ENCODE measurements at regions not wholly inside any gene's neighbourhood (a gene's known extent, or its start where the extent isn't known, plus 50 kb on each side); places are given as distances from the start of the nearest gene placed in this dataset.

GRCh38 chr2:187274146-187274545 lies 173.9 kb downstream of the CALCRL start:
- Mint-ChIP-seq H3K4me3 (ENCODE audit: low read depth) (no peak overlapping the region), H3K27me3 (no peaks in the 10 kb centered on the region), H3K27ac (no peak overlapping the region), H3K36me3 (ENCODE audit: insufficient read depth) (no peaks in the 10 kb centered on the region), H3K4me1 (ENCODE audit: low read depth) (no peaks in the 10 kb centered on the region), H3K9me3 (ENCODE audit: low read depth) (no peaks in the 10 kb centered on the region)
- TF ChIP-seq, protein P1, sequence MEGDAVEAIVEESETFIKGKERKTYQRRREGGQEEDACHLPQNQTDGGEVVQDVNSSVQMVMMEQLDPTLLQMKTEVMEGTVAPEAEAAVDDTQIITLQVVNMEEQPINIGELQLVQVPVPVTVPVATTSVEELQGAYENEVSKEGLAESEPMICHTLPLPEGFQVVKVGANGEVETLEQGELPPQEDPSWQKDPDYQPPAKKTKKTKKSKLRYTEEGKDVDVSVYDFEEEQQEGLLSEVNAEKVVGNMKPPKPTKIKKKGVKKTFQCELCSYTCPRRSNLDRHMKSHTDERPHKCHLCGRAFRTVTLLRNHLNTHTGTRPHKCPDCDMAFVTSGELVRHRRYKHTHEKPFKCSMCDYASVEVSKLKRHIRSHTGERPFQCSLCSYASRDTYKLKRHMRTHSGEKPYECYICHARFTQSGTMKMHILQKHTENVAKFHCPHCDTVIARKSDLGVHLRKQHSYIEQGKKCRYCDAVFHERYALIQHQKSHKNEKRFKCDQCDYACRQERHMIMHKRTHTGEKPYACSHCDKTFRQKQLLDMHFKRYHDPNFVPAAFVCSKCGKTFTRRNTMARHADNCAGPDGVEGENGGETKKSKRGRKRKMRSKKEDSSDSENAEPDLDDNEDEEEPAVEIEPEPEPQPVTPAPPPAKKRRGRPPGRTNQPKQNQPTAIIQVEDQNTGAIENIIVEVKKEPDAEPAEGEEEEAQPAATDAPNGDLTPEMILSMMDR (IDR thresholded peaks at IDR 0.05; ENCODE audit: unreplicated experiment), result no peak
- DNase-seq (ENCODE audit: low spot score, unreplicated experiment), result no peak

DNA sequence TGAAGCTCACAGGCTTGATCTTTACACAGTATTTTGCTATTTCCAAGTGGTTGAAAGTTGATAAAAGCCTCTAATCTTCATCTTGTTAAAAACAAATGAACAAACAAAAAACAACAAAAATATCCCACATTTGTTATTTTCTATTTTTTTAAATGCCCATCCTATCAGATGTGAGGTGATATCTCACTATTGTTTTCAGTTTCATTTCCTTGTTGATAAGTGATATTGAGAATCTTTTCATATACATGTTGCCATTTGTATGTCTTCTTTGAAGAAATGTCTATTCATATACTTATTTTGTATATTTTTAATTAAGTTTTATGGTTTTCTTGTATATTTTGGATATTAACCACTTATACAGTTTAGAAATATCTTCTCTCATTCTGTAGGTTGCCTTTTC lies 175.8 kb downstream of the CALCRL start:
- Mint-ChIP-seq H3K9me3 (ENCODE audit: low read depth) (no peaks in the 10 kb centered on the region), H3K4me3 (ENCODE audit: low read depth) (no peak overlapping the region), H3K27me3 (no peaks in the 10 kb centered on the region), H3K27ac (no peak overlapping the region), H3K4me1 (ENCODE audit: low read depth) (no peaks in the 10 kb centered on the region), H3K36me3 (ENCODE audit: insufficient read depth) (no peaks in the 10 kb centered on the region)
- TF ChIP-seq, protein P1 (IDR thresholded peaks at IDR 0.05; ENCODE audit: unreplicated experiment), result no peak
- no peak for DNase-seq (ENCODE audit: low spot score, unreplicated experiment)

- Mint-ChIP-seq H3K9me3 (ENCODE audit: low read depth) (no peaks in the 10 kb centered on the region), H3K4me3 (ENCODE audit: low read depth) (no peak overlapping the region), H3K27me3 (no peaks in the 10 kb centered on the region), H3K36me3 (ENCODE audit: insufficient read depth) (no peaks in the 10 kb centered on the region), H3K4me1 (ENCODE audit: low read depth) (no peaks in the 10 kb centered on the region), H3K27ac (no peak overlapping the region)
- TF ChIP-seq, protein P1 (IDR thresholded peaks at IDR 0.05; ENCODE audit: unreplicated experiment), result no peak
- DNase-seq (ENCODE audit: low spot score, unreplicated experiment), result no peak
Observed at GRCh38 chr2:187271825-187272224, 176.2 kb downstream of the CALCRL start.

DNA sequence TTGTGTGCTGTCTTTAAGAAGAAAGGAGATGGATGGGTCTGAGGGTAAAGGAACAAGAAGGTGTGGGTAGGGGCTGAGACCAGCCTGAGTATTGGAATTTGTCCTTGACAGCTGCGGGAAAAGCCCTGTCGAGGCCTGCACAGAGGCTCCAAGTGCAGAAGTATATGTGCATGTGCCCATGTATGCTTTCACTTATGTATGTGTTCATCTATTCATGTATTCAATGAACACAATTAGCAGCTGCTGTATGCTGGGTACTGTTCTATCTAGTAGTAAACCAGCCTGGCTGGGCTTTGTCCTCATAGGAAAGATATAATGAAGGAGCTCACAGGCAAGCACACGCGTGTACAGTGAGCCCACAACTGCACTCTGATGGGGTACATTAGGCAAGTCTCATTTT lies 181.4 kb downstream of the CALCRL start:
- TF ChIP-seq, protein P1 (IDR thresholded peaks at IDR 0.05; ENCODE audit: unreplicated experiment), result no peak
- no peak for DNase-seq (ENCODE audit: low spot score, unreplicated experiment)
- no peak overlapping the region for H3K27ac Mint-ChIP-seq
- no peaks in the 10 kb centered on the region for H3K36me3 Mint-ChIP-seq (ENCODE audit: insufficient read depth)
- H3K9me3 Mint-ChIP-seq (ENCODE audit: low read depth), result no peaks in the 10 kb centered on the region
- no peaks in the 10 kb centered on the region for H3K27me3 Mint-ChIP-seq
- no peak overlapping the region for H3K4me3 Mint-ChIP-seq (ENCODE audit: low read depth)
- H3K4me1 Mint-ChIP-seq (ENCODE audit: low read depth), result peaks cover 4% of the 10 kb centered on the region

- H3K27me3 Mint-ChIP-seq, result no peaks in the 10 kb centered on the region
- TF ChIP-seq, protein P1 (IDR thresholded peaks at IDR 0.05; ENCODE audit: unreplicated experiment), result no peak
- H3K36me3 Mint-ChIP-seq (ENCODE audit: insufficient read depth), result no peaks in the 10 kb centered on the region
- H3K4me3 Mint-ChIP-seq (ENCODE audit: low read depth), result no peak overlapping the region
- no peak overlapping the region for H3K27ac Mint-ChIP-seq
- DNase-seq (ENCODE audit: low spot score, unreplicated experiment), result no peak
- H3K9me3 Mint-ChIP-seq (ENCODE audit: low read depth), result no peaks in the 10 kb centered on the region
- peaks cover 4% of the 10 kb centered on the region for H3K4me1 Mint-ChIP-seq (ENCODE audit: low read depth)
Observed at GRCh38 chr2:187266147-187266546, 181.9 kb downstream of the CALCRL start.
